Omental fat pad (tissue), 3 donors: ENCODE measurements at regions not wholly inside any gene's neighbourhood (a gene's known extent, or its start where the extent isn't known, plus 50 kb on each side); places are given as distances from the start of the nearest gene placed in this dataset.

ENCODE experiments used
- ATAC-seq: fragments of 150-250 bp; one replicate; pipeline ENCODE4 v1.9.1; 2016; ENCODE audit warnings: mild to moderate bottlenecking, moderate library complexity; ENCODE audit not compliant: low FRiP score
- DNase-seq: peaks from one replicate; pipeline ENCODE4 v3.0.0-alpha.2; 2019; ENCODE audit warnings: low spot score
- CTCF ChIP-seq, 3 donors: fragments of 450-650 bp; IDR thresholded peaks; one replicate each; pipeline ENCODE4 v1.5.1; 2016 to 2017; ENCODE audit warnings: antibody characterized with exemption in 3 of 3, mild to moderate bottlenecking in 3 of 3, moderate library complexity in 2 of 3

- DNase-seq: no peak
- ATAC-seq: no peak
- TF ChIP-seq CTCF (IDR thresholded peaks at IDR 0.05): no peak
Observed at GRCh38 chr12:131521326-131521725, 189.6 kb upstream of the SFSWAP start.

GRCh38 chr12:131525795-131526508 is 184.9 kb upstream of the SFSWAP start:
- no peak for TF ChIP-seq CTCF (IDR thresholded peaks at IDR 0.05)
- no peak for ATAC-seq

GRCh38 chr12:131527092-131527491 is 183.8 kb upstream of the SFSWAP start:
- DNase-seq: no peak
- ATAC-seq: no peak
- no peak for TF ChIP-seq CTCF (IDR thresholded peaks at IDR 0.05)

More at GRCh38 chr12:131525795-131526508, 184.9 kb upstream of the SFSWAP start:
- DNase-seq: no peak

GRCh38 chr12:131527736-131528135 is 183.2 kb upstream of the SFSWAP start:
- no peak for ATAC-seq
- no peak for TF ChIP-seq CTCF (IDR thresholded peaks at IDR 0.05)
- DNase-seq: no peak

GRCh38 chr12:131528144-131528543 is 182.7 kb upstream of the SFSWAP start:
- ATAC-seq: no peak
- no peak for TF ChIP-seq CTCF (IDR thresholded peaks at IDR 0.05)
- DNase-seq: no peak

- no peak for TF ChIP-seq CTCF (IDR thresholded peaks at IDR 0.05)
- DNase-seq (no peak), ATAC-seq (no peak)
Observed at GRCh38 chr12:131528667-131529066, 182.2 kb upstream of the SFSWAP start.
